NCI-H2227 (cell line): ENCODE measurements at regions not wholly inside any gene's neighbourhood (a gene's known extent, or its start where the extent isn't known, plus 50 kb on each side); places are given as distances from the start of the nearest gene placed in this dataset.
"Not testable (repeated sequence)": the region's sequence is repeated elsewhere in the genome, so short reads cannot be mapped to it uniquely, and the experiment has no call there.

Experiments used
- DNase-seq: peaks from one replicate; lab custom pipeline; 2025; ENCODE audit not compliant: unreplicated experiment; lab: John Stamatoyannopoulos, UW

- DNase-seq: no peak
Observed at GRCh38 chrX:912677-913076, 282.1 kb downstream of the SHOX start.

DNA sequence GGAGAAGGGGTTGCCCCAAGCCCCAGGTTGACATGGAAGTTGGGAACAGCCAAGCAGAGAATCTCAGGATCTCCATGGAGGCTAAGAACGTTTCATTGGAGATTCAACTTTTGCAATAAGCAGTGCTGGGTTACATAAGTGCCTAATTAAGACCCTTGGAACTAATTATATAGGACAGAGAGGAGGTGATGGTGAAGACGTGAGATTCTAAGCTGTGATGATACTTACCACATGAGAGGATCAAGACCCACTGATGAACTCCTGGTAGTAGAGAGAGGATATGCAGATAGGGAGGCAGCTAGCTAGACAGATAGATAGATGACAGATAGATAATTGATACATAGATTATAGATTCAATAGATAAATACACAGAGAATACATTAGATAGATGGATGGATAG is 278.5 kb downstream of the SHOX start:
- DNase-seq: not testable (repeated sequence)

DNA sequence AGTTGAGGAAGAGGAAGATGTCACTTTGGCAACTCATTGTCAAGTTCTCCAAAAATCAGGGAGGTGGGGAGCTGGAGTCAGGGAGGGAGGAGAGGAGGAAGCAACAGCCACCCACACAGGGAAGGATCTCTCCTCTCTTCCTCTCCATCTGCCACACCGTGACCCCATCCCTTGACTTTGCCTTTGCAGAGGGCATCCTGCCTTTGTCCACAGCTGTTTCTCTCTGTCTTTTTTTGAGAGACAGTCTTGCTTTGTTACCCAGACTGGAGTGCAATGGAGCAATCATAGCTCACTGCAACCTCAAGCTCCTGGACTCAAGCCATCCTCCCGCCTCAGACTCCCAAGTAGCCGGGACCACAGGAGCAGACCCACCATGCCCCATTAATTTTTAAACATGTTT is 276.0 kb downstream of the SHOX start:
- no peak for DNase-seq

DNA sequence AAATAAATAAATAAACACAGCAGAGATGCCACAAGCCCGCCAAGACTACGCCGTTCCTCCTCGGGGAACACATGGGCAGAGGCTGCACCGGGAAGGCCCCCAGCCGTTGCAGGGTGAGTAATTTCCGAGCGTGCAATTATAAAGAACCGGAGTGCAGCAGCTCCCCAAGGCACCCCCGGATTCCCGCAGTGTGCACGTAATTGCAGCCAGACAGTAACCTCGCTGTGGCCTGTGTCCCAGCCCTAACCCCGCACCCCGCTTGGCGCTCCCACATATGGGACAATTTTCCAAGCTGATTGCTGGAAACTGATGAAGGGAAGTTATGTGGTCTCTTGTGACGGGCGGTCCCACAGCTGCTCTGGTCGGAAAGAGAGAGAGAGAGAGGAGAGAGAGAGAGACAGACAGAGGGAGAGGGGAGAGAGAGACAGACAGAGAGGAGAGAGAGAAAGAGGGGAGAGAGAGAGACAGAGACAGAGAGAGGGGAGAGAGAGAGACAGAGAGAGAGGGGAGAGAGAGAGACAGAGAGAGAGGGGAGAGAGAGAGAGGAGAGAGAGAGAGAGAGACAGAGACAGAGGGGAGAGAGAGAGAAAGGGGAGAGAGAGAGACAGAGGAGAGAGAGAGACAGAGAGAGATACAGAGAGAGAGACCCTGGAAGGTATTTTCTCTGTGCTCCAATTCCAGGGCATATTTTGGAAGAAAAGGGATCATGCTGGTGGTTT is 275.4 kb downstream of the SHOX start:
- no peak for DNase-seq

DNA sequence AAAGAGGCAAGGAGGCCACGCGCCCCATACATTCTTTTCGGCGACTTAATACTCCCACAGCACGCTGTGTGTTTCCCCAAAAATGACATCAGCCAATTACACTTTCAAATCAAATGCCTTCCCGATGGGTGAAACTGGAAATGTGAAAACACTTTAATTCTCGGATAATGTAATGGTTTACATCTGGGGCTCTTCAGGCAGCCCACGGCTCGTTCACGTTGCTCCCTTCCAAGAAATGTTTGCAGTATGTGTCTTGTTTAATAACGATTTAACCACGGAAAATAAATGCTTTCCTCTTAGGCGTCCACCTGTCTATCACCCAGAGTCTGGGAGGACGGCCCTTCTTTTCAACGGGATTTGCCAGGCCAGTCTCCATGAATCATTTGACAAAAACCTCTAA is 272.5 kb downstream of the SHOX start:
- no peak for DNase-seq

DNA sequence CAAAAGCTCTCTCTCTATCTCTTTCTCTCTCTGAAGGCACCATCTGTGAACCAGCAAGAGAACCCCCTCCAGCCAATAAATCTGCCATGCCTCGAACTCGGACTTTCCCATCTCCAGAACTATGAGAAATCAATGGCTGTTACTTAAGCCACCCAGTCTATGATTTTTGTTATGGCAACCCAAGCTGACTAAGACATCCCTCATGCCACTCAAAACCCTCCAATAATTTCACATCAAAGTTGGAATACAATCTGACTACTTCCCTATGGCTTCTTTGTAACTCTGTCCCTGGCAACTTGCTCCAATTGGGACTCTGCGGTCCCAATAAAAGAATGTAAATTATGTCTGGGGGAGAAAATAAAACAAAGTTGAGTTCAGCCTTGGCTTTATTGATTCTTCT is 265.7 kb downstream of the SHOX start:
- no peak for DNase-seq

GRCh38 chrX:889966-890651 is 259.5 kb downstream of the SHOX start:
- DNase-seq: no peak

DNA sequence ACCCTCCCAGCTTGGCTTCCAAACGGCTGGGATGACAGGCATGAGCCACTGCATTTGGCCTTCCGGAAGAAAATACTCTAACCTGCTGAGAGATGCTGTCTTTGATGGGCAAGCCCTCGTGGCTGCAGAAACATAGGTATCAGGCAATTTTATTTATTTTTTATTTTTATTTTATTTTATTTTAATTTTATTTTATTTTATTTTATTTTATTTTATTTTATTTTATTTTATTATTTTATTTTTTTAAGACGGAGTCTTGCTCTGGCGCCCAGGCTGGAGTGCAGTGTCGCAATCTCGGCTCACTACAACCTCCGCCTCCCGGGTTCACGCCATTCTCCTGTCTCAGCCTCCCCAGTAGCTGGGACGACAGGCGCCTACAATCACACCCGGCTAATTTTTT is 257.1 kb downstream of the SHOX start:
- DNase-seq: not testable (repeated sequence)

- DNase-seq: no peak
Observed at GRCh38 chrX:883588-883987, 253.0 kb downstream of the SHOX start.

DNA sequence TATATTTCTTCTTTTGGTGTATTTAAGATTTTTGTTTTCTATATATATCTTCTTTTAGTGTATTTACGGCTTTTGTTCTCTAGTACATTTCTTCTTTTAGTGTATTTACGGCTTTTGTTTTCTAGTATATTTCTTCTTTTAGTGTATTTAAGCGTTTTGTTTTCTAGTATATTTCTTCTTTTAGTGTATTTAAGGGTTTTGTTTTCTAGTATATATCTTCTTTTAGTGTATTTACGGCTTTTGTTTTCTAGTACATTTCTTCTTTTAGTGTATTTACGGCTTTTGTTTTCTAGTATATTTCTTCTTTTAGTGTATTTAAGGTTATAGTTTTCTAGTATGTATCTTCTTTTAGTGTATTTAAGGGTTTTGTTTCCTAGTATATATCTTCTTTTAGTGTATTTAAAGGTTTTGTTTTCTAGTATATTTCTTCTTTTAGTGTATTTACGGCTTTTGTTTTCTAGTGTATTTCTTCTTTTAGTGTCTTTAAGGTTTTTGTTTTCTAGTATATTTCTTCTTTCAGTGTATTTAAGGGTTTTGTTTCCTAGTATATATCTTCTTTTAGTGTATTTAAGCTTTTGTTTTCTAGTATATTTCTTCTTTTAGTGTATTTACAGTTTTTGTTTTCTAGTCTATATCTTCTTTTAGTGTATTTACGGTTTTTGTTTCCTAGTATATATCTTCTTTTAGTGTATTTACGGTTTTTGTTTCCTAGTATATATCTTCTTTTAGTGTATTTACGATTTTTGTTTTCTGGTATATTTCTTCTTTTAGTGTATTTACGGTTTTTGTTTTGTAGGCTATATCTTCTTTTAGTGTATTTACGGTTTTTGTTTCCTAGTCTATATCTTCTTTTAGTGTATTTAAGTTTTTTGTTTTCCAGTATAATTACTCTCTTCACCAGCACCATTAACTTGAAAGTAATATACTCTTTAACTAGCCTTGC is 249.4 kb downstream of the SHOX start:
- not testable (repeated sequence) for DNase-seq

DNA sequence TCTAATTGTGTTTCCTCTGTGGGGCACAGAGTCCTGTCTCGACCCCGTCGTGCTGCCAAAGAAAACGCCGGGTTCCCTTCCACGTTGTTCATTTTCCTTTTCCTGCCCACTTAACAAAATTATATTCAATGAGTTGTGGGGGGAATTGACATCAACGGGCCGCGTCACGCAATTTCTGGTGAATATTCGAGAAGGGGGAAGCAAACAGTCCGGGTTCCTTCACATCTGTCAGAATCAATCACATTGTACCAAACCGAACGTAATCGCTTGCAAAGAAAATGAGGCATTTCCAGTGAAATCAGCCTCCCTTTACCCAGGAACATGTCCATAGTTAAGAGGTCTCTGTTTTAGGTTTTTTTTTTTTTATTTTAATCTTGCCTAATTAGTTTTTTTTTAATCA is 243.5 kb downstream of the SHOX start:
- no peak for DNase-seq

DNA sequence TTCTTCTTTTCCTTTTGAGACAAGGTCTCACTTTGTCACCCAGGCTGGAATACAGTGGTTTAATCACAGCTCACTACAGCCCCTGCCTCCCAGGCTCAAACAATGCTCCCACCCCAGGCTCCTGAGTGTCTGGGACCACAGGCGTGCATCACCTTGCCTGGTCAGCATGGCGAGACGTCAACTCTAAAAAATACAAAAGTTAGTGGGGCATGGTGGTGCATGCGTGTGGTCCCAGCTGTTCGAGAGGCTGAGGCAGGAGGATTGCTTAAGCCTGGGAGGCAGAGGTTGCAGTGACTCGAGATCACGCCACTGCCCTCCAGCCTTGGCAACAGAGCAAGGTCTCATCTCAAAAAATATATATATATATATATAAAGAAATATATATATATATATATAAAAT is 242.4 kb downstream of the SHOX start:
- no peak for DNase-seq

GRCh38 chrX:872090-872489 is 241.5 kb downstream of the SHOX start:
- DNase-seq: no peak

GRCh38 chrX:871626-872025 is 241.0 kb downstream of the SHOX start:
- no peak for DNase-seq

GRCh38 chrX:867966-868647 is 237.5 kb downstream of the SHOX start:
- no peak for DNase-seq

DNA sequence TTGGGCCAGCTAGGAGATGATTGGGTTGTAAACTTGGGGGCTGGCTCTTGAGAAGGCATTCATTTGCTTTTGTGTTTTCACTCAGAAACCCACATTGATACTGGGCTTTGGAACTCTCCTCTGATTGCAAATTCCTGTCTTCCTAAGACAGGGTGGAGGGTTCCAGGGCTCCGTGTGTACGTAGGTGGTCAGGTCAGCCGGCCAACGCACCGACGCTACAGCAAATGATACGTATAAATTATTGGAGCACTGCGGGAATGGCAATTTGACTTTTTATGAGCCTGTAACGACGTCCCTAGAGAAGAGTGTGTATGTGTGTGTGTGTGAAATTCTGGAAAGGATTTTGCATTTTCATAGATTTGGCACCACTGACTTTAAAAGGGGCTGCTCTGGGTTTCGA is 236.9 kb downstream of the SHOX start:
- no peak for DNase-seq

- no peak for DNase-seq
Observed at GRCh38 chrX:866441-866990, 235.9 kb downstream of the SHOX start.

DNA sequence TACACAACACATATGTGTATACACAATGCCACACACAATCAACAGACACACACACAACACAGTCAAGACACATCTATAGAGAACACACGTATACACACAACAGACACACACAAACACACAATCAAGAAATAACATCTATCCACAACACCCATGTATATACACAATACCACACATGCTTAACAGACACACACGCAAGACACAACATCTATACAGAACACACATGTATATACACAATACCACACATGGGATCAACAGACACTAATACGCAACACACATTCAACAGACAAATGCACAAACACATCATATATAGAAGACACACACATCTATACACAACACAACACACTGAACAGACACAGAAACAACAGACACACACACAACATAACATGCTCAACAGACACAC is 234.8 kb downstream of the SHOX start:
- DNase-seq: no peak

DNA sequence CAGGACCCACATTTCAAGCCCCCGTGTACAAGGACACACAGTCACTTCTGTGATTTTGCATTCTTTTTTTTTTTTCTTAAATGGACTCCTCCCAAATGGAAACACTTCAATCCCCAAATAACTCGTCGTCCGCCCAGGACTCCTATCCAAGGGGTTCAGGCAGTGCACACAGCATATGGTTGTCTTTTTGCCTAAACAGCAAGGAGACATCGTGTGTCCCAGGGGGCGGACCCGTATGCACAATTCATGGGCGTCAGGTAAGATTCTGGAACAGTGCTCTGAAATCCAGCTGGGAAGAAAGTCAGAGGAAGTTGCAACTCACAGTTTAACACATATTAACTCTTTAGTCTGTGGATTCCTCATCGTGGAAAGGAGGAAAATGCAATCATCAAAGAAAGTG is 231.3 kb downstream of the SHOX start:
- no peak for DNase-seq

DNA sequence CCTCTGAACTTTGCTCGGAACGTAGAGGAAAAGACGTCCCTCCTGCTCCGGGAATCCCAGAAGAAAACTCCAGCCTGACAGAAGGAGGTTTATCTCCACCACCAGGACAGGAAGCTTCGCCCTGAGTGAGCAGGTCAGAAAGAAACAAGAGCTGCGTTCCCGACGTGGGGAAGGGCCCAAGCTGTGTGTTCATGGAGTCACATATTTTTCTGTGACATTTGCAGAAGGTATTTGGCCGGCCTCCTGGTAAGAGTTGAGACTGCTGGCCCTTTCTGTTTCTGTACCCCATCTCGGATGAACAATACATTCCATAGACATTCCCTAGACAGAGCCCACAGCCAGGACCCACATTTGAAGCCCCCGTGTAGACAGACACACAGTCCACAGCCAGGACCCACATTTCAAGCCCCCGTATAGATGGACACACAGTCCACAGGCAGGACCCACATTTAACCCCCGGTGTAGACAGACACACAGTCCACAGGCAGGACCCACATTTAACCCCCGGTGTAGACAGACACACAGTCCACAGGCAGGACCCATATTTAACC is 230.8 kb downstream of the SHOX start:
- no peak for DNase-seq

GRCh38 chrX:859329-859728 is 228.7 kb downstream of the SHOX start:
- no peak for DNase-seq
